ENCODE measurements at regions not wholly inside any gene's neighbourhood (a gene's known extent, or its start where the extent isn't known, plus 50 kb on each side); places are given as distances from the start of the nearest gene placed in this dataset.

DNA sequence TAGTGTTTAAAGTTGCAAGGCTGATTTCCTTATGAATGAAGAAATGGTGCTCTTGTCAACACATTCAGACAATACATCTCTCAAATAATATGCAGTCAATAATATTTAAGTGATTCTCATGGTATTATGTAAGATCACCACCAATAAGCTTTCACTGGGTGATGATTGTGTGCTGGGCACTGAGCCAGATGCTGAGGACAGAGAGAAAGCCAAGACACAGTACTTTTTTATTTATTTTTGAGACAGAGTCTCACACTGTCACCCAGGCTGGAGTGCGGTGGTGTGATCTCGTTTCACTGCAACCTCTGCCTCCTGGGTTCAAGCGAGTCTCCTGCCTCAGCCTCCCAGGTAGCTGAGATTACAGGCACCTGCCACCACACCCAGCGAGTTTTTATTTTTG lies 130.6 kb upstream of the LSM8 start:
- peaks cover 3% of the 10 kb centered on the region for H3K9me3 Mint-ChIP-seq (ENCODE audit: low read depth)
- no peaks in the 10 kb centered on the region for H3K27me3 Mint-ChIP-seq (ENCODE audit: low read depth)
- no peak for DNase-seq (ENCODE audit: low spot score)
- H3K4me1 Mint-ChIP-seq (ENCODE audit: low read depth): peaks cover 11% of the 10 kb centered on the region
- no peak overlapping the region for H3K4me3 Mint-ChIP-seq (ENCODE audit: unreplicated experiment)
- no peaks in the 10 kb centered on the region for H3K36me3 Mint-ChIP-seq (ENCODE audit: low read depth)
- TF ChIP-seq, protein P1, sequence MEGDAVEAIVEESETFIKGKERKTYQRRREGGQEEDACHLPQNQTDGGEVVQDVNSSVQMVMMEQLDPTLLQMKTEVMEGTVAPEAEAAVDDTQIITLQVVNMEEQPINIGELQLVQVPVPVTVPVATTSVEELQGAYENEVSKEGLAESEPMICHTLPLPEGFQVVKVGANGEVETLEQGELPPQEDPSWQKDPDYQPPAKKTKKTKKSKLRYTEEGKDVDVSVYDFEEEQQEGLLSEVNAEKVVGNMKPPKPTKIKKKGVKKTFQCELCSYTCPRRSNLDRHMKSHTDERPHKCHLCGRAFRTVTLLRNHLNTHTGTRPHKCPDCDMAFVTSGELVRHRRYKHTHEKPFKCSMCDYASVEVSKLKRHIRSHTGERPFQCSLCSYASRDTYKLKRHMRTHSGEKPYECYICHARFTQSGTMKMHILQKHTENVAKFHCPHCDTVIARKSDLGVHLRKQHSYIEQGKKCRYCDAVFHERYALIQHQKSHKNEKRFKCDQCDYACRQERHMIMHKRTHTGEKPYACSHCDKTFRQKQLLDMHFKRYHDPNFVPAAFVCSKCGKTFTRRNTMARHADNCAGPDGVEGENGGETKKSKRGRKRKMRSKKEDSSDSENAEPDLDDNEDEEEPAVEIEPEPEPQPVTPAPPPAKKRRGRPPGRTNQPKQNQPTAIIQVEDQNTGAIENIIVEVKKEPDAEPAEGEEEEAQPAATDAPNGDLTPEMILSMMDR (IDR thresholded peaks at IDR 0.05): no peak
- H3K27ac Mint-ChIP-seq (ENCODE audit: unreplicated experiment): no peak overlapping the region

DNA sequence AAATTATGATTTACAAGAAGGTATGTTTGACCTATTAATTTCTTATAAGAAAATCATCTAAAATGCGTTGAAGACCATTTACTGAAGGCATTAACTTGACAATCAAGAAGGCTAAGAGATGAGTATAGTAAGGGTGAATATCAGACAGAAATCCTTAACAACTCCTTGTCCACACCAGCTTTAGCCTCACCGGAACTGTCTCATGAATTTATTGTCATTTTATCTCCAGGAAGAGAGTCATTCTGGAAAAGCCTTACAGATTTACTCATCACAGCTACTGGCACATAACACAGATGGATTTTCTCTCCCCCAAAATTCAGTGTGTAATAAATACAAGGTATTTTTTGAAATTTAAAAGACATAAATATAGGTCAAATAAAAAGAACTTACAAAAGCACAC lies 129.4 kb upstream of the LSM8 start:
- Mint-ChIP-seq H3K4me1 (ENCODE audit: low read depth) (peaks cover 11% of the 10 kb centered on the region), H3K36me3 (ENCODE audit: low read depth) (no peaks in the 10 kb centered on the region), H3K9me3 (ENCODE audit: low read depth) (peaks cover 3% of the 10 kb centered on the region), H3K27me3 (ENCODE audit: low read depth) (no peaks in the 10 kb centered on the region), H3K4me3 (ENCODE audit: unreplicated experiment) (no peak overlapping the region), H3K27ac (ENCODE audit: unreplicated experiment) (no peak overlapping the region)
- DNase-seq (ENCODE audit: low spot score): no peak
- TF ChIP-seq, protein P1 (IDR thresholded peaks at IDR 0.05): no peak

DNA sequence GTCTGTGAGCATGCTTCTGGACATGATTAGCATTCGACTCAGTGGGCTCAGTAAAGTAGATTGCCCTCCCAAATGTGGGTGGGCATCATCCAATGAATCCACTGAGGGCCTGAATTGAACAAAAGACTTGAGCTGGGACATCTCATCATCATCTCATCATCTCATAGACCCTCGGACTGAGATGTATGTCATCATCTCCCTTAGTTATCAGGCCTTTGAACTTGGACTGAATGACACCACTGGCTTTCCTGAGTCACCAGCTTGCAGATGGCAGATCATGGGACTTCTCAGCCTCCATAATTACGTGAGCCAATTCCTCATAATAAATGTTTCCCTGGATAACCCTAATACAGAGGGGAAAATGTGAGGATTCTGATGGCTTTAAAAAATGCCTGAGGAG lies 128.3 kb upstream of the LSM8 start:
- TF ChIP-seq, protein P1 (IDR thresholded peaks at IDR 0.05): no peak
- no peak overlapping the region for H3K4me3 Mint-ChIP-seq (ENCODE audit: unreplicated experiment)
- H3K27ac Mint-ChIP-seq (ENCODE audit: unreplicated experiment): no peak overlapping the region
- H3K9me3 Mint-ChIP-seq (ENCODE audit: low read depth): peaks cover 3% of the 10 kb centered on the region
- no peak for DNase-seq (ENCODE audit: low spot score)
- peaks cover 11% of the 10 kb centered on the region for H3K4me1 Mint-ChIP-seq (ENCODE audit: low read depth)
- no peaks in the 10 kb centered on the region for H3K36me3 Mint-ChIP-seq (ENCODE audit: low read depth)
- H3K27me3 Mint-ChIP-seq (ENCODE audit: low read depth): no peaks in the 10 kb centered on the region

DNA sequence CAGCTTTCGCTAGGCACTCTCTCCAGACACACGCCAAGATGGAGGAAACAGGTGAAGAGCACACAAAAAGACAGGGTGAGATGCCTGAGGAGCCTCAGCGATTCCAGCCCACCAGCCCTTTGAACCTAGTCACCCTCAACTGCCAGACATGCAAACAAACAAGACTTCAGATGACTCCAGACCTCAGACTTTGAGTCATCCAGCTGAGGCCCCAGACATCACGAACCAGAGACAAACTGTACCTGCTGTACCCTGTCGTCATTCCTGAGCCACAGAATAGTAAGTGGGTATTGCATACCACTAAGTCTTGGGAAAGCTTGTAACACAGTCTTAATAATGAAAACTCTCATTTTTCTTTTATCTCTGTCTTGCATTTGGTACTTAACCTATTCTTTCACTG lies 126.6 kb upstream of the LSM8 start:
- H3K36me3 Mint-ChIP-seq (ENCODE audit: low read depth): no peaks in the 10 kb centered on the region
- H3K27ac Mint-ChIP-seq (ENCODE audit: unreplicated experiment): peak overlapping the region; percentile 67
- no peak for DNase-seq (ENCODE audit: low spot score)
- peaks cover 3% of the 10 kb centered on the region for H3K9me3 Mint-ChIP-seq (ENCODE audit: low read depth)
- H3K4me3 Mint-ChIP-seq (ENCODE audit: unreplicated experiment): no peak overlapping the region
- peaks cover 11% of the 10 kb centered on the region for H3K4me1 Mint-ChIP-seq (ENCODE audit: low read depth)
- TF ChIP-seq, protein P1 (IDR thresholded peaks at IDR 0.05): no peak
- peaks cover 2% of the 10 kb centered on the region for H3K27me3 Mint-ChIP-seq (ENCODE audit: low read depth)

DNA sequence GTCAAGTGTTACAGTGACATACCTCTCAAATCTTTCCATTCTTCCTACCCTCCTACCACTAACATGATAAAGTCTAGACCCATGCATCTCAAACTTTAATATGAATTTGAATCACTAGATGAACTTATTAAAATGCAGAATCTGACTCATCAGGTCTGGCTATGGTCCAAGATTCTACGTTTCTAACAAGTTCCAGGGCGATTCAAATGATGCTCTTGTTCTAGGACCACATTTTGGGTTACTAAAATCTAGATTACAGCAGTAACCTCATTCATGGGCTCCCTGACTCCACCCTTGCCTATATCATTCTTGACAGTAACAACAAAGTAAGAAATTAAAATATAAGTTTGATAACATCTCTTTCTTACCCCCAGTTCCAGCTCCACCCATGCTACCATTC lies 124.8 kb upstream of the LSM8 start:
- Mint-ChIP-seq H3K4me3 (ENCODE audit: unreplicated experiment) (no peak overlapping the region), H3K27ac (ENCODE audit: unreplicated experiment) (no peak overlapping the region), H3K4me1 (ENCODE audit: low read depth) (peaks cover 11% of the 10 kb centered on the region), H3K9me3 (ENCODE audit: low read depth) (peaks cover 3% of the 10 kb centered on the region), H3K27me3 (ENCODE audit: low read depth) (peaks cover 2% of the 10 kb centered on the region), H3K36me3 (ENCODE audit: low read depth) (no peaks in the 10 kb centered on the region)
- TF ChIP-seq, protein P1 (IDR thresholded peaks at IDR 0.05): no peak
- DNase-seq (ENCODE audit: low spot score): no peak

All from chondrocyte (in vitro differentiated cells).